Gastrocnemius medialis (tissue), 4 donors: ENCODE measurements at regions not wholly inside any gene's neighbourhood (a gene's known extent, or its start where the extent isn't known, plus 50 kb on each side); places are given as distances from the start of the nearest gene placed in this dataset.

Experiments used
- ATAC-seq, 2 donors: fragments of 150-250 bp; one replicate each; pipeline ENCODE4 v1.9.1; 2016
- DNase-seq, 2 donors: peaks; one replicate each; pipeline ENCODE4 v3.0.0-alpha.2; 2019
- H3K27ac ChIP-seq, 4 donors: fragments of 200-600 bp; sonication (generic); 1 replicate in 1 of 4; 2 replicates in 3 of 4; pipeline ENCODE4 v1.5.1; 2016 to 2018; ENCODE audit warnings: mild to moderate bottlenecking in 2 of 4, moderate library complexity in 1 of 4
- H3K27me3 ChIP-seq, 3 donors: fragments of 200-600 bp; sonication (generic) in 2 of 3; 1 replicate in 1 of 3; 2 replicates in 2 of 3; pipeline versions ENCODE4 v1.5.1 to v1.6.0; 2016 to 2019; ENCODE audit warnings: mild to moderate bottlenecking in 1 of 3, moderate library complexity in 1 of 3
- H3K36me3 ChIP-seq, 2 donors: fragments of 200-600 bp; sonication (generic) in 1 of 2; one replicate each; pipeline ENCODE4 v1.5.1; 2017 to 2018
- H3K4me1 ChIP-seq, 2 donors: fragments of 200-600 bp; sonication (generic) in 1 of 2; one replicate each; pipeline ENCODE4 v1.5.1; 2016 to 2017; ENCODE audit warnings: mild to moderate bottlenecking in 2 of 2
- H3K4me3 ChIP-seq, 4 donors: fragments of 200-600 bp; sonication (generic) in 3 of 4; 1 replicate in 1 of 4; 2 replicates in 3 of 4; pipeline ENCODE4 v1.5.1; 2016 to 2019; ENCODE audit warnings: mild to moderate bottlenecking in 2 of 4
- H3K9me3 ChIP-seq, 3 donors: fragments of 200-600 bp; sonication (generic) in 2 of 3; 1 replicate in 1 of 3; 2 replicates in 2 of 3; pipeline ENCODE4 v1.5.1; 2016 to 2019
- POLR2A ChIP-seq, 2 donors: fragments of 450-650 bp; IDR thresholded peaks; one replicate each; pipeline ENCODE4 v1.6.1; 2017; ENCODE audit warnings: antibody characterized with exemption in 2 of 2, mild to moderate bottlenecking in 2 of 2, moderate library complexity in 2 of 2
- in situ Hi-C, 4 donors: fragments of 200-750 bp; cut with MboI; loops; one replicate each; pipeline versions ENCODE4 v1.15.0 to v1.8.0; 2017; ENCODE audit warnings: low sequenced_read_pairs in 4 of 4
- intact Hi-C: fragments of 100-400 bp; cut with DNase I; formaldehyde crosslinking; loops from one replicate; pipeline ENCODE4 v1.15.1; 2023; ENCODE audit warnings: low total_unique reads
- TF ChIP-seq, protein P1 (sequence below), 5 experiments: fragments of 450-650 bp in 3 of 5; fragments of 200-600 bp in 2 of 5; sonication (generic) in 2 of 5; IDR thresholded peaks in 4 of 5; conservative IDR thresholded peaks in 1 of 5; 1 replicate in 4 of 5; 2 replicates in 1 of 5; pipeline ENCODE4 v1.5.1; 2016 to 2019; ENCODE audit warnings: antibody characterized with exemption in 5 of 5, mild to moderate bottlenecking in 3 of 5, moderate library complexity in 3 of 5

DNA sequence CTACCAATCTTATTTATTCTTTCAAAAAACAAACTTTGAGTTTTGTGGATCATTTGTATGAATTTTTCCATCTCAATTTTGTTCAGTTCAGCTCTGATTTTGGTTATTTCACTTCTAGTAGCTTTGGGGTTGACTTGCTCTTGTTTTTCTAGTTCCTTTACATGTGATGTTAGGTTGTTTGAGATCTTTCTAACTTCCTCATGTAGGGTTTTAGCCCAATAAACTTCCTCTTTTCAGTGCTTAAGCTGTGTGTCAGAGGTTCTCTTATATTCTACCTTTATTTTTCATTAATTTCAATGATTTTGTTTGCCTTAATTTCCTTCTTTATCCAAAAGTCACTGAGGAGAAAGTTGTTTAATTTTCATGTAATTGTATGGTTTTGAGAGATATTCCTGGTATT lies 860.4 kb upstream of the FBXO33 start:
- Histone ChIP-seq H3K27ac (no peak overlapping the region), H3K4me1 (no peaks in the 10 kb centered on the region), H3K9me3 (no peaks in the 10 kb centered on the region), H3K27me3 (no peaks in the 10 kb centered on the region), H3K4me3 (no peak overlapping the region), H3K36me3 (no peaks in the 10 kb centered on the region)
- intact Hi-C loops = no loop called here
- in situ Hi-C loops = no loop called here
- DNase-seq = no peak
- no peak for ATAC-seq
- TF ChIP-seq POLR2A (IDR thresholded peaks at IDR 0.05) = no peak
- TF ChIP-seq, protein P1, sequence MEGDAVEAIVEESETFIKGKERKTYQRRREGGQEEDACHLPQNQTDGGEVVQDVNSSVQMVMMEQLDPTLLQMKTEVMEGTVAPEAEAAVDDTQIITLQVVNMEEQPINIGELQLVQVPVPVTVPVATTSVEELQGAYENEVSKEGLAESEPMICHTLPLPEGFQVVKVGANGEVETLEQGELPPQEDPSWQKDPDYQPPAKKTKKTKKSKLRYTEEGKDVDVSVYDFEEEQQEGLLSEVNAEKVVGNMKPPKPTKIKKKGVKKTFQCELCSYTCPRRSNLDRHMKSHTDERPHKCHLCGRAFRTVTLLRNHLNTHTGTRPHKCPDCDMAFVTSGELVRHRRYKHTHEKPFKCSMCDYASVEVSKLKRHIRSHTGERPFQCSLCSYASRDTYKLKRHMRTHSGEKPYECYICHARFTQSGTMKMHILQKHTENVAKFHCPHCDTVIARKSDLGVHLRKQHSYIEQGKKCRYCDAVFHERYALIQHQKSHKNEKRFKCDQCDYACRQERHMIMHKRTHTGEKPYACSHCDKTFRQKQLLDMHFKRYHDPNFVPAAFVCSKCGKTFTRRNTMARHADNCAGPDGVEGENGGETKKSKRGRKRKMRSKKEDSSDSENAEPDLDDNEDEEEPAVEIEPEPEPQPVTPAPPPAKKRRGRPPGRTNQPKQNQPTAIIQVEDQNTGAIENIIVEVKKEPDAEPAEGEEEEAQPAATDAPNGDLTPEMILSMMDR (IDR thresholded peaks at IDR 0.05 in 4 of 5, conservative IDR thresholded peaks at IDR 0.05 in 1 of 5) = no peak

DNA sequence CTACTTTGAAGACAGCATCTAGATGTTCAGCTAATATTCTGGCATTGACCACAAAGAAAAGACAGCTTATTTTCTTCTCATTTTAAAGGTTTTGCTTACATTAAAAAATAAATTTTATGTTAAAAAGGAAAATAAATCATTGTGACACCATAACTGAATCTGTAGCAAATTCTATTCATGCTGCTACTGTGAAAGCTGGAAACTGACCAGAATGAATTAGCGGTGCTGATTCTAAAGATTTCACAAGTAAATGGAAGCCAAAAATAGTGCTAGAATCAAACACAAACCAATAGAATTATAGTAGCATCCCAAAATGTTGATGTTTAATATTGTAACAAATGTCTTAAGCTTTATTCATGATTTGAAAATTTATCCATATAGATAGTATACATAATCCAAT lies 850.0 kb upstream of the FBXO33 start:
- H3K9me3 ChIP-seq = no peaks in the 10 kb centered on the region
- H3K27ac ChIP-seq = no peak overlapping the region
- intact Hi-C loops (no loop called here), in situ Hi-C loops (no loop called here)
- no peak for DNase-seq
- no peaks in the 10 kb centered on the region for H3K36me3 ChIP-seq
- H3K4me1 ChIP-seq = no peaks in the 10 kb centered on the region
- H3K4me3 ChIP-seq = no peak overlapping the region
- ATAC-seq = no peak
- H3K27me3 ChIP-seq = no peaks in the 10 kb centered on the region
- TF ChIP-seq POLR2A (IDR thresholded peaks at IDR 0.05) = no peak
- TF ChIP-seq, protein P1 (IDR thresholded peaks at IDR 0.05 in 4 of 5, conservative IDR thresholded peaks at IDR 0.05 in 1 of 5) = no peak

DNA sequence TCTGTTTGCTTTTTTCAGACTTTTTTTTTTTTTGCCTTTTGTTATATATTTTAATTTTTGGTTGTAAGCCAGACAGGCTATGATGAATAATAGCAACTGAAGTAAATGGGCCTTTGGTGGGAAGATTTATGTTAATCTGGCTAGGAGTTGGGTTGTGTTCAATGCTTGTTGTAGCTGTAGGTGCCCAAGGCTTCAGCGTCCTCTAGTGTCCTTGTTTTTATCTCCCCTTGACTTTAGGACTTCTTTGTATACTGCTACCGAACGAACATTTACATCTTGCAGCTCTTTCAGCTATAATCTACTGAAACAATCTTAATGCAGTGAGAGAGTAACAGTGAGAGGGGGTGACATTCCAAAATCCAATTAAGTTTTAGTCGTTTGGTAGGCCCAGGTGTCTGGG lies 848.4 kb upstream of the FBXO33 start:
- no peaks in the 10 kb centered on the region for H3K36me3 ChIP-seq
- TF ChIP-seq, protein P1 (IDR thresholded peaks at IDR 0.05 in 4 of 5, conservative IDR thresholded peaks at IDR 0.05 in 1 of 5) = no peak
- TF ChIP-seq POLR2A (IDR thresholded peaks at IDR 0.05) = no peak
- in situ Hi-C loops = no loop called here
- H3K4me3 ChIP-seq = no peak overlapping the region
- no peaks in the 10 kb centered on the region for H3K9me3 ChIP-seq
- DNase-seq = no peak
- no peaks in the 10 kb centered on the region for H3K27me3 ChIP-seq
- intact Hi-C loops = no loop called here
- ATAC-seq = no peak
- H3K27ac ChIP-seq = no peak overlapping the region
- H3K4me1 ChIP-seq = no peaks in the 10 kb centered on the region

DNA sequence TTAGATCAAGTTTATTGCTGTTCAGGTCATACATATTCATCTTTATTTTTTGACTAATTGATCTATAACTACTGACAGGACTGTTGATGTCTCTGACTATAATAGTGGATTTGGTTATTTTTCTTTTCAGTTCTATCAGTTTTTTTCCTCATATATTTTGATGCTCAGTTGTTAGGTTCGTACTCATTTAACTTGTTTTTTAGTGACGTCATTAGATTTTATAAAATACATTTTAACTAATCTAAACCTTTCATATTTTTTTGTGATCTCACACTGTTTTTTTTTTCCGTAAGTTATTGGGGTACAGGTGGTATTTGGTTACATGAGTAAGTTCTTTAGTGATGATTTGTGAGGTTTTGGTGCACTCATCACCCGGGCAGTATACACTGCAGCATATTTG lies 841.2 kb upstream of the FBXO33 start:
- Histone ChIP-seq H3K27me3 (no peaks in the 10 kb centered on the region), H3K4me3 (no peak overlapping the region), H3K36me3 (no peaks in the 10 kb centered on the region), H3K27ac (no peak overlapping the region), H3K4me1 (no peaks in the 10 kb centered on the region), H3K9me3 (no peaks in the 10 kb centered on the region)
- TF ChIP-seq POLR2A (IDR thresholded peaks at IDR 0.05) = no peak
- TF ChIP-seq, protein P1 (IDR thresholded peaks at IDR 0.05 in 4 of 5, conservative IDR thresholded peaks at IDR 0.05 in 1 of 5) = no peak
- DNase-seq (no peak), ATAC-seq (no peak)
- in situ Hi-C loops (no loop called here), intact Hi-C loops (no loop called here)

DNA sequence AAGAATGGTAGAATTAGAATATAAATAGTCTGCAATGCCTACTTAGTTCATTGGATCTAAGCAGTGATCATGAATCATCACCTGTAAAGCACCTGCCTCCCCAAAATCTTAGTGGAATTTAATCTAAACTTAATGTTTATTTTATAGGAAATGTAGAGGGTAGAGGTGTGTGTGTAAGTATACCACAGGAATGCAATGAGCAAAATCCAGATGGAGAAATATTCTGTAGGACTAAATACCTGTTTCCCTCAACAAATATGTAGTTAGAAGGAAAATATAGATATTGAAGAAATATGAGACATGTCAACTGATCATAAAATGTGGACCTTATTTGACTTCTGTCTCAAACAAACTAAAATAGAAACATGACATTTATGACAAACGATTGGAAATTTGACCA lies 839.2 kb upstream of the FBXO33 start:
- ATAC-seq (no peak), DNase-seq (no peak)
- H3K9me3 ChIP-seq = no peaks in the 10 kb centered on the region
- no peak overlapping the region for H3K27ac ChIP-seq
- no peaks in the 10 kb centered on the region for H3K27me3 ChIP-seq
- in situ Hi-C loops = no loop called here
- intact Hi-C loops = no loop called here
- H3K4me3 ChIP-seq = no peak overlapping the region
- no peaks in the 10 kb centered on the region for H3K36me3 ChIP-seq
- no peaks in the 10 kb centered on the region for H3K4me1 ChIP-seq
- no peak for TF ChIP-seq POLR2A (IDR thresholded peaks at IDR 0.05)
- TF ChIP-seq, protein P1 (IDR thresholded peaks at IDR 0.05 in 4 of 5, conservative IDR thresholded peaks at IDR 0.05 in 1 of 5) = no peak
